Activated T-cell treated with anti-CD3 and anti-CD28 coated beads, Interleukin-2, amount 50 U/mL, for 1 hour (primary cell): ENCODE measurements at regions not wholly inside any gene's neighbourhood (a gene's known extent, or its start where the extent isn't known, plus 50 kb on each side); places are given as distances from the start of the nearest gene placed in this dataset.

Experiments used
- DNase-seq: peaks from one replicate; pipeline ENCODE4 v3.0.0-alpha.2; 2020

DNA sequence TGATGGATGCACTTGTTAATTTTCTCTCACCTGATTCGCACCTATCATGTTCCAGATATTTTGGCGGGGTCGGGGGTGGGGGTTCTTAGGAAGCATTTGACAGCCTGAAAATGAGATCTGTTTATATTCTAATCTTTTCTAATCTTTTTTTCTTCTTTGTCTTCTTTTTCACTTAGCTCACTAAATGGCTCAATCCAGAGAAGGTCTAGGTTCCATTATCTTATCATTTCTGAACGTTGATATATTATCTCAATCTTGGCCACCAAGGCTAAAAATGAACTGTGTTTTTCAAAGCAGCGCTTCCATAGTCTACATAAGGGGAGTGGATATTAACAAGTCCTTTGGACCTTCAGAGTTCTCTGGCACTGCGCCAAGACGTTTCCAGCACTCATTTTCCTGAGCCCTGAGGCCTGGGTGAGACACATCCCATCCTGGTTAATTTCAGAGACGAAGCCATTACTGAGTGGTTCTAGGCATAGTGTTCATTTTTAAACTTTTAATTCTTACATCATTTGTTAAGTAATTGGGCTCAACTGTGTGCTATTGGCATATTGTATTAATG lies 229.0 kb downstream of the SOX11 start:
- DNase-seq: no peak

DNA sequence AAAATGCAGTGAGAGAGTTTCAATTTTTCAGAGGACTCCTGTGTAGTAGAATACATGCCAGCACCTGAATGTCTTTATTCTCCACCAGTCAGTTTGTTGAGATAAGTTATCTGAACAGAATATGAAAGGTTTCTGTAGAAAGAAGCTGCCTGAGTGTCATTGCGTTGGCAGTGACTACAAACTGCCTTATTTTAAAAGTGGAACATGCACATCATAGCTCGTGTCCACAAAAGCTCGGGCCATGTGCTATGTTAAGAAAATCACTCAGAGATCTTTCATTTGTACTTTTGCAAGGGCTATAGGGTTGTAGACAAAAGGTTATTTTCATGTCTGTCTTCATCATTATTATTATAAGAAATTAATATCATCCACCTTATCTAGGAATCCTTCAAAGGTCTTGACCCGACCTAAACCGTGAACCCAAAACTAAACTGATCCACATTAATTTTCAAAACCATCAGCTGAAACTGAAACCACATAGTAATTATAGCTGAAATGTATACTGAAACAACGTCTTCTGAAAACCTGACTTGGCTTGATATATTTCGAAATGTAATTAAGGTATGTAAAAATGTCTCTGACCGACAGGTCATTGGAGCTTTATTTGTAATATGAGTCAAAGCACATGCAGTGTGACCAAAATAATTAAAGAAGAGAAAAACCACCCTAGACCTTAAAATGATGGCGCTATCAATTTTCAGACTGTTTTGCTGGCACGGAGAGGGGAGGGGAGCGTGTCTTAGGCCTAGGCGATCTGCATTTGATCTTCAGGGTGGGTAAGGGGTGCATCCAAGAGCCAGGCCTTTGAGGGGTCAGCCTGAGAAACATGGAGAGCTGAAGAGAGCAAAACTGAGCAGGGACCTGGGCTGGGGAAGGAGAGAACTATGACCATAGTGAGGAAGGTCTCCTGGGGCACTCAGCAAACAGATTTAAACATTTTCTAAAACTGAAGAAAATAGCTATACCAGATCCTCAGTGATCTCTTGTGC lies 232.1 kb downstream of the SOX11 start:
- DNase-seq: no peak

DNA sequence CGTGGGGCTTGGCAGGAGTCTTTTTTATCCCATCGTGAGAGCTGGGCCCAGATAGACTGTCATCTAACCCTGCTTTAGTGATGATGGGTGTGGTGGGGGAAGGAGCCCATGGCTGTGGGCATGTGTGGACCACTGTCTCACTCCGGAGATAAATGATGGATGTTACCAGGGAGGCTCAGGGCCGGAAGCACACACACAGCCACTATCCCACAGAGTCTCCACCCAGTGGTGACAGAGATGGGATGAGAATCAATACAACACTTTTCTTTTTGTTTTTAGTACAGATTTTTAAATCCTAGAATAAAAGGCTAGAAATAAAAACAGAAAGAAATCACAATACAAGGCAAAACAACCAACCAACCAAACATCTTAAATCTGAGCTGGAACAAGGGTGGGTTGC lies 233.4 kb downstream of the SOX11 start:
- DNase-seq: no peak

DNA sequence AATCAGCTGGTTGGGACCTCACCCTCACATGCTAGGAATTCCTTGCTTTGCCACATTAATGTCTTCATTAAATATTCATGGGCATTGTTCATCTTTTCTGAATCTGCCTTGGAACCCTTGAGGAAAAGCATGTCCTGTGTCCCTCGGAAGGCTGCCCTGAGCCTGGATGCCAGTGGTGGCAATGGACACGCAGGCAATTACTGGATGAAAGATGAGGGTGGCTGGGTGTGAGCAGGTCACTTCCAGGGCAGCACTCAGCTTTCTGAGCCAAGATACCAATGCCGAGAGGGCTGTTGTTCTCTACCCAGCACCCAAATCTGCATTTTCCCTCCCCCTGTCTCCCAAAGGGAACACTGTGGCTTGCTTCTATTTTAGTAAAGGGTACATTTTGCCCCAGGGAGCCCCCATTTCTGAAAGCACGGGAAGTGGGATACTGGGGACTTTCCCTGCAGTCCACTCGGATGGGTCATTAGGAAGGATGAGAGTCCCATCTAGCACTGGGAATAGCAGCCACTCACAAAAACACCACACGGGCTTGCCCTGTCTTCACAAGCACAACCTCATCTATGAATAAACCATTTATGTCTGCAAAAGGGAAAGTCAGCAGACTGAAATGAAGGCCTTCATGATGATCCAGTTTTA lies 234.8 kb downstream of the SOX11 start:
- DNase-seq: no peak

DNA sequence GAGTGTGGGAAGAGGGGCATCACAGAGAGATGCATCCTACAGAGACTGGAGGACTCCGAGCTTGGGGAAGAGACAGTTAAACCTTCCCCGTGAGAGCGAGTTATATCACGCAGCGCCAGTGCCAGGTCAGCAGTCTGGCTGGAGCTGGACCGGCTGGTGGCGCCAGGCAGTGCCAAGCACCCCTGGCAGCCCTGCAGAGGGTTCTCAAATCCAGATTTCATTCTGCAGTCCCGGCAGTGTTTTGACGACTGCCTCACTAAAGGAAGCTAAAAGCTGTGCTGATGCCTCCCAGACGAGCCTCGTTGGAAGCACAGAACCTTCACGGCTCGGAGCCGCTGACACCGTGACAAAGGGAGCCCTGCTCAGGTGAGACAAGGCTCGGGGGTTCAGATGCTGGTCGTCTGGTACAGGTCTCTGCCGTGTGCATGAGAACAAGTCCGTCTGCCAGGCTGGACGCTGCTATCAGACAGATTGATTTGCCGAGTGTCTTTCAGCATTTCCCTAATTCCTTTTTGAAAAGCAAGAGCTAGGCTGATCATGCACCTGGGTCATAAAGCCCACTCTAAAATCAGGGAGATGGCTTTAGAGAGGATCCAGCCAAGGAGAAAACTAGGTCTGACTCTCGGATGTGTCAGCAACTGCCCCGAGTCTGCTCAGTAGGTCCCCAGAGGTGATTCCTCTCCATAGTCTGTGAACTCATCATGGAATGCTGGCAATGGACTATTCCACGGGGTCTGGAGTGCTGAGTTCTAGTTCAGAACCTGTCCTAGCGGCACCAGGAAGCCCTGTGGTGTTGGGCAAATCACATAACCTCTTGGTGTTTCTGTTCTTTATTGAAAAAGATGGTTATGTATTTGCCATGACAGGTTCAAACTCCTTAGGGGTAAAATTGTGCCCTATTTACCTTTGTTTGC lies 240.6 kb downstream of the SOX11 start:
- DNase-seq: no peak

DNA sequence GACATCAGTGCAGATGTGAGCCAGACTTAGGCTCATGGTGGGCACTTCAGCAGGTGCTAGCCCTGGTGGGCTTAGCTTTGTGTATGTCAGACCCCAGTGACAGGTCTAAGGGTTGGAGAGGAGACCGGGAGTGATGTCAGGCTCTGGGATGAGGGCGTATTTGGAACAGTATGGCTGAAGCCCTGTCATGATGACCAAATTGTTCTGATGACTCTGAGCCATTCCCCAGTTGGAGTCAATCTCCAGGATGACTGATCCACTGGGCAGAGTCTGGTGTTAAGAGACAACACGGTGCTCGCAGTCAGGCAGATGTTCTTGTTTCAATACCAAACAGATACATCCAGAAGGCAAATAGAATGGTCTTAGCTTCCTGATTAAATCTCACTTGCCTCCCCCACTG lies 241.5 kb downstream of the SOX11 start:
- DNase-seq: no peak

DNA sequence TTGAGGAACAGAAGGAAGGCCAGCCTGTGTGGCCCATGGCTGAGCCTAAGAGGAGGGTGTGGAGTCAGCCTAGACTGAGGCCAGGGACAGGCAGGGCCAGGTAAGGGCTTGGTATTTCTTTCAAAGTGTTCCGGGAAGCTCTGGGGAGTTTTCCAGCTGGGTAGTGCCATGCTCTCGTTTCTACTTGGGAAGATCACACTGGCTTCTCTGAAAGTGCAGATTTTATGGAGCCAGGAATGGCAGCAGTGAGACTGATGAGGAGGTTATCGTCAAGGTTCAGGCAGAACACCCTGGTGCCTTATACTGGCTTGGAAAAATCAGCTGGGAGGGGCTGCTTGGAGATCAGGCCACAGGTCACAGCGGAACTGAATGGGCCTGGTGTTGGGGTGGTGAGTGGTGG lies 245.1 kb downstream of the SOX11 start:
- DNase-seq: no peak

DNA sequence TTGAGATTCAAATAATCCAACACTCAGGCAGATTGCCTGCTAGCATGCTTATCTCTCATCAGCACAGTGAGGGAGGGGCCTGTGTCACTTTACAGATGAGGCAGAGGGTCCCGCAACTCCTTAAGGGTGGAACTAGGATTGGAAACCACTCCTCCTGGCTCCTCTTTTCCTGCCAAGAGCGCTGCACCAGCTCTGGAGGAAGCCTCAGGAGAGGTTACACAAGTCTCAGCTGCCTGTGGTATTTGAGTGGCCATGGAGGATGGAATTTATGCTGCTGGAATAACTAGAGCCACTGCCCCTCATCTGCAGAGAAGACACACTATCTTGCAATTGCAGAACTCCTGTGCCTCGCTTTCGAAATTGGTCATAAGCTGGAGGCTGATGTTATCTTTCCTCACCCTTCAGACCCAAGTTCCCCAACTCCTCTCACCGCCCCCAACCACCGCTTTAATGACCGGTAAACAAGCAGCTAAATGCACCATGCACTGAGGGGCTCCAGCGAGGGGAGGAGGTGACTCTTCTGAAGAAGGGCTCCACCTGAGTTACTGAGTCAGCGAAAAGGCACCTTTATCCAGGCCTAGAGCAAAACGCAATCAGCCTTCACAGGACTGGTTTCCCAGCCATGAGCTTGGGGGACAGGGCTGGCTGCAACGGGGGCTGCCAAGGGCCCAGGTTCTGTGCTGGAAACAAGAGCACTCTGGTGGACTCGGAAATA lies 245.8 kb downstream of the SOX11 start:
- DNase-seq: no peak

DNA sequence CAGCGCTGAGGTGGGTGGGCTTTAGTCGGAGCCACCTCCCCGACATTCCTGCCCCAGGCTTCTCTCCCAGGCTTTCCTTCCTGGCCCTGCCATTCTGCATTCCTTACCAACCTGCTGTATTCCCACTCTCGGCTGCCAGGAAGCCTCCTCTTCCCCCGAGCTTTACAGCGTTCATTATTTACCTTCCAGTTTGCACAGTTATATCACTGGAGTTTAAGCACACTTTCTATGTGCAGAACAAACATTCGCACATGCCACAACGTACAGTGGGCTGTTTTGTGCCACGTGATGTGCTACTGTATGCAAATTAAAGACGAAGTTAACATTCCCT lies 246.3 kb downstream of the SOX11 start:
- DNase-seq: no peak

DNA sequence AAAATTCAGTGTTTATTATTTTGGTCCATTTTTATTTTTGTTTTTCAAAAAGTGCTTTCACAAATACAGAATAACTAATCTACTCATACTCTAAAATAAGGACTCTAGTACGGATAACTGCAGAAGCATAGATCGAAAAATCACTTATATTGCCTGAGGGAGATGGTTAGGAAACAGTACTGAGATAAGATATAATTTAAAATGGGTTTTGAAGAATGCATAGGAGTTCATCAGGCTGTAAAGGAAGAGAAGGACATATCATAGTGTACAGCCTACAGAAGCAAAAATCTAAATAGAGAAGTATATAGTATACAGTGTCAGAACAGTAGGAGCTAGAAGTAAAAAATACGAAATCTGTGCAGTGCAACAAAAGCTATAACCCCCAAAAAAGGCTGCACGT lies 247.4 kb downstream of the SOX11 start:
- no peak for DNase-seq

DNA sequence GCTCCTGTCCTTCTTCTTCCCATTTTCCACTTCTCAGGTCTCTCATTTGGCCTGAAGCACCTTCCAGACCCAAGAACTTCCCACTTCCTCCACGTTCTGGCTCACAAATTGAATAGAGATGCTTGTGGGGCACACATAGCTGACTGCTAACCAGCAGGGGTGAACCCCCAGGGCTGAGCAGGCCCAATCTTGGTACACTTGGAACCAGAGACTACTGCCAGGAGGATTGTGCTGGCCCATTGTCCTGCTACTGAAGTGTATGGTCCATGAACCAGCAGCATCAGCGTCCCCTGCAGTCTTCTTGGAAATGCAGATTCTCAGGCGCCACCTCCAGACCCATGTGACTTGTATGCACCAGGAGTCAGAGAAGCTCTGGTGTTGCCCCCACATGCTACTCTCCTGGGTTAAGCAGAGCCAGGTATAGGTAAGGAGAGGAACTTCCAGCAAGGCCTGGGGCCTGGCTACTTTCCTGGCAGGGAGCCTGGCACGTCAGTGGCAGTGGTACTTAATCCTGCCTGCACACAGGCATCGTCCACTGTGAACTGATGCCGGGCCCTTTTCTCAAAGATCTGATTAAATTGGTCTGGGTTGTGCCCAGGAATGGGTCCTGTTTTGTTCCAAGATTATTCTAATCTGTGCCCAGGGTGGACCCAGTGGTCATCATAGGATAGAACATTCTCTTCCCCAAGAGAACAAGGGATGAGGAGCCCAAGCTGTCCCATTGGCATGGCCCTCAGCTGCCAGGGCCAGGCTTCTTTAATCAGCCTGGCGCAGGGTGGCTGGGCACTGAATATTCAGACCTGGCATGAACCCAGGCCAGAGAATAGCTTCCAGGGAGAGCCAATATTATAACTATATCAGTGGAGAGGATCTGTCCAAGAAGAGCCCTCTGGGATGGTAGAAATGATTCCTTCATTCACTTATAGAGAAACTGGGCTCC lies 248.7 kb downstream of the SOX11 start:
- DNase-seq: no peak

DNA sequence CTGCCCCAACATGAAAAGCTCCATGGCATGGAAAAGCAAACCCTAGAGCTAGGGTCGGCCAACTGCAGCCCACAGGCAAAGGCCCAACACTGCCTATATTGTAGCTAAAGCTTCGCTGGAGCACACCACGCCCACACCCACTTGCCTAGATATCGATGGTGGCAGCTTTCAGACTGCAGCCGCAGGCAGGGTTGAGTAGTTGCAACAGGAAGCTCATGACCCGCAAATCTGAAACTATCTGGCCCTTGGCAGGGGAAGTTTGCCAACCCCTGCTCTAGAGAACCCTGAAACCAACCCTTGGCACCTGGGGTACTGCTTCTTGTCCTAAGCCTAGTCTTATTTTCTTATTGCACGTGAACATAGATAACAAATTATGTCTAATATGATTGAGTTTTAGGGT lies 250.0 kb downstream of the SOX11 start:
- DNase-seq: no peak

DNA sequence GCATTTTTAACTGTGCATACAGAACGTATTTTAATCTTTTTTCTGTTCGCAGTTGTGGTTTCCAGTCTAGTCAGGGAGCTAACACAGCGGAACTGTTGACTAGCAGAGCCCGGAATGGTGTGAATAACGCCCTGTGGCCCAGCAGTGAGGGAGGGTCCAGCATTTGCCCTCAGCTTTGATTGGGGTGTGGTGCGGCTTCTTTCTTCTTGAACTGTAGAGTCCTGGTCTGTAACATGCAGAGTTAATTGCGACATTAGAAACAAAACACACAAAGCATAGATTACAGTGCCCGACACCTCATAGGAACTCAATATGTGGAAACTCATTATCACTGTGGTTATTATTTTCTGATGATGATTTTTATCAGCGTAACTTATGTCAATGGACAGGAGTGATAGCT lies 253.6 kb downstream of the SOX11 start:
- no peak for DNase-seq

DNA sequence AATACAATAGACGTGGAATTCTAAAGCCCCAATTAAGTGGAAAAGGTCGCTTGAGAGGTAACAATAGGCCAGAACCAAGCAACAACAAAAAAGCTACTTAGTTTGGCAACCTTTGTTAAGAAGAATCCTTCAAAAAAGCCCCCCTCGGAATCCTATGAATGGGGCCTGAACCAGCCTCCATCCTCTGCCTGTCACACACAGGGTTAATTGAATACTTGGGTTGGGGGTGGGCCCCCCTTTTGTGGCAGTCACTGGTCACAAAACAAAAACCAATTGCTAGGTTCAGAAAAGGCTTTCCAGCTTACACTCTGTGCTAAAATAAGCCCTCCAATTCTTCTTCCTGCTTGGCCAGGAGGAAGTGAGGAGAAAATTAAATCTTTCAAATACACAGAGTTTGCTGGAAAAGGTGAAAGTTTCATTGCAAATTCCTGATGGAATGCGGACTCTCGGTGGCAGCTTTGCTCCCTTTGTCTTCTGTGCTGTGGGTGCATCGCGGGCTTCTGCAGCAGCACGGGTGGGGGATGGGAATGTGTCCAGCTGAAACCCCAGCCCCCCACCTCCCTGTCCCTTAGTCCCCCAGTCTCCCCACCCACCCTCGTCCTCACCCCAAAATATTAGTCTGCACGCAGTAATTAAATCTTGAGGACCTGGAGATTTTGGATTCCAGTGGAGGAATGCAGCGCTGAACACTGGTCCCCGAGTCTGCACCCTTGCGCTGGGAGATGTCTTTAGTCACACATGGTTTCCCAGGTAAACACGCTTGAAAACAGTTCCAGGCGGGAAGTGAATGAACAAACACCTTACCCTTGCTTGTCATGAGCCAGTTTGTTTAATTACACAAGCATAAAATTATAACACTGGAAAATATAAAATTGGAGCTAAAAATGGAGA lies 254.3 kb downstream of the SOX11 start:
- DNase-seq: no peak

DNA sequence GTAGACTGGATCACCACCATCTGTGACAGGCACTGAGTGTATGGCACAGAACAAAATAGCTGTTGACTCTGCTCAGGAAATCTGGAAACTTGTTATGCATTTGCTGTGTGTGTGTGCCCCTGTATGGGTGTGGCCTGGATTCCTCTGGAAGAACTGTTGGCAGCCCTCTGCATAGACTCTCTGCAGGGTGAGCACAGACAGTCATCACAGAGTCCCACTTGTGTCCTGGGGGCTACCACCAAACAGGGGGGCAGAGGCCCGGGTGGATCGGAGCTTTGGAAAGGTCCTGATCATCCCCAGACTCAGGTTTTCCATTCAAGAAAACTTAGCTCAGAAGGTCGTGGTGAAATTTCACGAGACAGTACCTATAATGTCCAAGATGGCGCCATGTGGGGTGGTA lies 258.6 kb downstream of the SOX11 start:
- no peak for DNase-seq

DNA sequence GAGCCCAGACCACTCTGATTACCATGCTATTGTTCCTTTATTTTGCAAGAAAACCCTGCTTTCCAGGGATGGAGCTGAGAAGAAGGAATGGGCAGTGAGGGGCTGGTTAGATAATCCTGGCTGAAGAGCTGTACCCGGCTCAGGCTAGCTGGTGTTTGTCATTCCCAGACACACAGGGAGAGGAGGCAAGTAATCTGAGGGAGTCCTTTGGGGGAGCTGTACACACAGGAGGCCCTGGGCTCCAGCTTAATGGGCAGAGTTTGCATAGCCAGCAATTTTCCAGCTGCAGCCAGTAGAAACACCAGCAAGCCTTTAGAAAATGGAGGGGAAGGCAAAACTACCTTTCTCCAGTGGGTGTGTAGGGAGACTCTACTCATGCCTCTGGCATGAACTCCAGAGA lies 259.3 kb downstream of the SOX11 start:
- no peak for DNase-seq

DNA sequence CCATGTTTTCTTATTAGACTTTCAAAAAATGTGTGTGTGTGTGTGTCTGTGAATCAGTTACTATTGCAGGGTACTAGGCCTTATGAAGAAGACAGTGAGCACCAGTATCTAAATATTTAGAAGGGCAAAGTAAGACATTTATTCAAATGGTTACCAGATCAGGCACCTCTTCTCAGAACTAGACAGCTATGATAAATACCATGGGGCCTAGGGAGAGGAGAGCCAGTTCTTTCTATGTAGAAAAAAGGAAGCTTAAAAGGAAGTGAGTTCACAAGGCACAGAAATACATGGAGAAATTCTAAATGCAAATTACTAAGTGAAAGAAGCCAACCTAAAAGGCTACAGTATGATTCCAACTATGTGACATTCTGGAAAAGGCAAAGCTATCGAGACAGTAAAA lies 261.3 kb downstream of the SOX11 start:
- DNase-seq: no peak

DNA sequence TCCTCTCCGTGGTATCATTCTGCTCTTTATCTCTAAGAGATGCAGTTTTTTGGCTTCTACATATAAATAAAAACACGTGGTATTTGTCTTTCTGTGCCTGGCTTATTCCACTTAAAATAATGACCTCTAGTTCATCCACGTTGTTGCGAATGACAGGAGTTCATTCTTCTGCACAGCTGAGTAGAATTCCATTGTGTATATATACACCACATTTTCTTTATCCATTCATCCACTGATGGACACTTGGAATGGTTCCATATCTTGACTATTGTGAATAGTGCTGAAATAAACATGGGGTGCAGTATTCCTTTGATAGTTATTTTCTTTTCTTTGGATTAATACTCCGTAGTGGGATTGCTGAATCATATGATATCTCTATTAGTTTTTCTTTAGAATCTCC lies 262.3 kb downstream of the SOX11 start:
- no peak for DNase-seq

DNA sequence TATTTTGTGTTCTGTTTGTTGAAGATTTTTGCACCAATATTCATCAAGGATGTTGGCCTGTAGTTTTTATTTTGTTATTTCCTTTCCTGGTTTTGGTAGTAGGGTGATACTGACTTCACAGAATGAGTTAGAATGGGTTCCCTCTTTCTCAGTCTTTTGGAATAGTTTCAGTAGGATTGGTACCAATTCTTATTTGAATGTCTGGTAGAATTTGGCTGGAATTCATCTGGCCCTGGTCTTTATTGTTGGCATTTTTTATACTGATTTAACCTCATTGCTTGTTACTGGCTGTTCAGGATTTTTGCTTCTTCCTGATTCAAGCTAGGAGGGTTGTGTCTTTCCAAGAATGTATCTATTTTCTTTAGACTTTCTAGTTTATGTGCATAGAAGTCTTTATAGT lies 263.7 kb downstream of the SOX11 start:
- DNase-seq: no peak
